PC-3 (cell line): ENCODE measurements at regions not wholly inside any gene's neighbourhood (a gene's known extent, or its start where the extent isn't known, plus 50 kb on each side); places are given as distances from the start of the nearest gene placed in this dataset.

Source experiments
- CTCF ChIP-seq: fragments of 300-600 bp; sonication (generic); conservative IDR thresholded peaks from 2 replicates; pipeline ENCODE4 v1.5.1; 2017; ENCODE audit warnings: antibody characterized with exemption, low read depth, mild to moderate bottlenecking, low read length
- EZH2 ChIP-seq: fragments of 300-600 bp; sonication (generic); IDR thresholded peaks from one replicate; pipeline ENCODE4 v1.6.1; 2017; ENCODE audit warnings: antibody characterized with exemption, mild to moderate bottlenecking, low read length; ENCODE audit not compliant: unreplicated experiment

DNA sequence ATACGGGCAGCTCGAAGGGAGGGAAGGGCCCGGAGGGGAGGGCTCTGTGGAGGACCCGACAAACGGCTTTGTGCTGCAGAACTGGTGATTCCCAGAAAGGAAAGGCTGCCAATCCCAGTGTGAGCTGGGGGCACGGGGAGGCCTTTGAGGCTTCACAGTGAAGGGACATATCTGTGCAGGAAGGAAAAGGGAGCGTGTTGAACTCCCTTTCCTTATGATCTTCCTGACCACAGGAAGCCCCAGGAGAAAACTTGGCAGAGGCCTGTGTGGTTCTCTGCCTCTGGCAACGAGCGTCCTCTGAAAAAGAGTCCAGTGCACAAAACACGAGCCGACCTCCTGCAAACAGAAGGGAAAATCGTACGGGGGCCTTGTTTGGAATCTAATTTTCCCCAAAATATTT, 683.5 kb upstream of the SALL3 start:
- no peak for TF ChIP-seq CTCF
- no peak for TF ChIP-seq EZH2
